NOMO-1 treated with DMSO at 0.1 percent for 48 hours (cell line): ENCODE measurements at regions not wholly inside any gene's neighbourhood (a gene's known extent, or its start where the extent isn't known, plus 50 kb on each side); places are given as distances from the start of the nearest gene placed in this dataset.
A peak's percentile ranks its signal among the peaks of the same experiment; 100 is the strongest.

Experiments
- DNase-seq: peaks from one replicate; lab custom pipeline; 2025; ENCODE audit not compliant: unreplicated experiment; lab: John Stamatoyannopoulos, UW

DNA sequence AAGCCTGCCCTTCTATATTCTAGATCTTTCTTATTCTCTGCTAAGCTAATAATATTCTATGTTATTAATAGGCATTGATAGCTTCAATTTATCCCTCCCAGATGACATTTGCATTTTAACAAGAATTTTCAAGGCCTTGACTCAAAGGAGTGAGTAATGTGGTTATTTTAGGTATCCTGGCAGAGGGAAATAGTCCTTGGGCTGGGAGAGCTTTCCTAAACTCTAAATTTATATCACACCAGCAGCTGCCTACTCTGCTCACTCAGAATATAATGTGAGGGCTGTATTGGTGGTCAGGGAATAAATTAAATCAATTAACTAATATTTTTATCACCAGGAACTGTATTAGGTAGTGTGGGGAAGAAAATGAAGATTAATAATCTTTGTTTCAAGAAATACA is 74.8 kb upstream of the ADAM23 start:
- no peak for DNase-seq

DNA sequence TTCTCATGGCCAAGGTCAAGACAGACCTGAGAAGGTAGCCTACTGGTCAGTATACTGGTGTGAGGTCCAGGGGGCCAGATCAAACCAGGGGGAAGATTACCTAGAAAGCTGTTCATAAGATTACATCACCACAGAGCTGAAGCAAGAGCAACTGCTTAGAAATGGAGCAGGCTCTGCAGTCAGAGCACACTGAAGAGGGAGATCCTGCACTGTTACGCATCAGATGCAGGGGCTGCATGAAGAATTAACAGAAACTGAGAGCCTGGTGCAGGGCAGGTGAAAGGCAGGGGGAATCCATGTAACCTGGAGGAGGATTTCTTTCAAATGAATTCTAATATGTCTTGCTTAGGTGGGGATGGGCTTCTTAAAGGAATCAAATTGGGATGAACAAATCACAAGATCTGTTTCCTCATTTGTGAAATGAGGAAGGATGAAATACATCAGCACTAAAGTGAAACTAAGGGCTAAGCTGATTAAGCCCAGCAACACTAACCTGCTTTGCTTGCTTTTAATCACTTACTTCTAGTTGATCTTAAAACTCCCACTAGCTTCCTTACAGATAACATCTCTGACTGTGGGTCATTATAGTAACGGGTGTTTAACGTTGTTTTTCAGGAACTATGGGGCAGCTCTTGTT is 74.3 kb upstream of the ADAM23 start:
- peak; percentile 73 for DNase-seq

GRCh38 chr2:206375956-206376355 is 67.4 kb upstream of the ADAM23 start:
- no peak for DNase-seq

DNA sequence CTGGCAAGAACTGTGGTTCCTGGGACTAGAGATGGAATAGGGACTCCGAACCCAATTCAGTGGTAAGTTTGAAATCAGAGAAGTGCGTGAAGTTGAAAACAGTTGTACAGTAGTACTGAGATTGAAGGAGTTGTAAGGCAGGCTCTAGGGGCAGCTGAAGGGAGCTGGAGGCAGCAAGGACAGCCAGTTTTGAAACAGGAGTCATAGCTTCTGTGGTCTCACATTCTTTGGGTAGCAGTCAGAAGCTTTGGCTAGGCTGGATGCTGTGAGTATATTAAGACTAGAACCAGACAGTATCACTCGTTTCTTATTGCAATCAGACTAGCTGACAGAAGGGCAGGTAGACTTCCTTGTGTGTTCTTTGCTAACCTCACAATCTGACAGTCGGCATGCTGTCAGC is 64.5 kb upstream of the ADAM23 start:
- DNase-seq: no peak

GRCh38 chr2:206379266-206379665 is 64.1 kb upstream of the ADAM23 start:
- no peak for DNase-seq

DNA sequence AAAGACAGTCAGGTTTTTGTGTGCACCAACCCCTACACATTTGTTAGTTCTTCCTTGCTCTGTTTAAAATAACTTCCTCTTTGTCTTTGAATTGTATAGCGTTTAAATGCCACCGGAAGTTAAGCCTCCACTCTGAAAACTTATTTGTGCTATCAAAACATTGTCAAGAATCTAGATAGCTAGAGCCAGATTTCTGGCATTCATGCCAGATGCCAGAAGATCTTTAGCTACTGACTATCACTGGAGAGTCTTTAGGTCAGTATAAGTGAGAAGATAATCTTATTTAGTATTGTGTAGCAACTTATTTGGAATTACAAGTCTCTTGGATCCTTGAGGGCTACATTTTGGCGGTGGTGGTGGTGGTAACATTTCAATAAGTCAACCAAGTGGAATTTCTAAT is 63.4 kb upstream of the ADAM23 start:
- DNase-seq: no peak

DNA sequence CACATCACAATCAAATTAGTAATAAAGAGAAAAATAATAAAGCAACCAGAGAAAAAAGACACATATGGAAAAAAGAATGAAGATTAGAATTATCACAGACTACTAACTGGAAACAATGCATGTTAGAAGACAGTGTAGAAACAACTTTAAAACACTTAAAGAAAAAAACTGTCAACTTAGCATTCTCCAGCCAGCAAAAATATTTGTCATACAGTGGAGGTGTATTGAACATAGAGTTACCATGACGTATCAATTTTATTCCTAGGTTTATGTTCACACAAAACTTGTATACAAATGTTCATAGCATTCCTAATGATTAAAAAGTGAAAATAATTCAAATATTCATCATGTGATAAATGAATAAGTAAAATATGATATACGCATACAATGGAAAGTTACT is 61.5 kb upstream of the ADAM23 start:
- no peak for DNase-seq

- DNase-seq: no peak
Observed at GRCh38 chr2:206383669-206384068, 59.7 kb upstream of the ADAM23 start.

DNA sequence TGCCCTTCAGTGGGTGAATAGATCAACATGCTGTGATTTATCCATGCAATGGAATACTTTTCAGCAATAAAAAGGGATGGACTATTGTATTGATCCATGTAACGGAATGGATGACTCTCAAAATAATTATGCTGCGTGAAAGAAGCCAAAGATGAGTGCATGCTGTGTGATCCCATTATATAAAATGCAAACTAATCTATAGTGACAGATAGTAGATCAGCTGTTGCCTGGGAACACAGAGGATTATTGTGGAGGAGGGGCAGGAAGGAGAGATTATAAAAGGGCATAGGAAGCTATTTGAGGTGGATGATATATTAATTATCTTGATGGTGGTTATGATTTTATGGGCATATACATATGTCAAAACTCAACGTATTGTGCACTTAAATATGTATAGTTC is 55.5 kb upstream of the ADAM23 start:
- DNase-seq: no peak

GRCh38 chr2:206388698-206389097 is 54.6 kb upstream of the ADAM23 start:
- DNase-seq: no peak

DNA sequence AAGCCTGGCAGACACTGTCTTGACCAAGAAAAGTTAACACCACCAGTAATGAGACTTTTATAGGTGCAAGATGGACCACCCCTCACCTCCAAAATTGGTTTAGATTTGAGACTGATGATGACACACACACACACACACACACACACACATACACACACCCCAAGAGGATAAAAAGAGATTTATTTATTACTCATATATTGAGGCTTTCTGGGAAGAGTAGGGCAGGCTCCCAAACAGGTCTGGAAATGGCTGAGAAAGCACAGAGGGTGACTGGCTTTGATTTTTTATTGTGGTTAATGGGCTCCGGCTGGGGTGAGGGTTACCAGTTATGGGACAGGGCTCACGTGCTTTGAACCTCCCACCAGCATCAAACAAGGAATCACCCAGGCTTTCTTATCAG is 54.2 kb upstream of the ADAM23 start:
- no peak for DNase-seq

- no peak for DNase-seq
Observed at GRCh38 chr2:206390181-206390580, 53.2 kb upstream of the ADAM23 start.

DNA sequence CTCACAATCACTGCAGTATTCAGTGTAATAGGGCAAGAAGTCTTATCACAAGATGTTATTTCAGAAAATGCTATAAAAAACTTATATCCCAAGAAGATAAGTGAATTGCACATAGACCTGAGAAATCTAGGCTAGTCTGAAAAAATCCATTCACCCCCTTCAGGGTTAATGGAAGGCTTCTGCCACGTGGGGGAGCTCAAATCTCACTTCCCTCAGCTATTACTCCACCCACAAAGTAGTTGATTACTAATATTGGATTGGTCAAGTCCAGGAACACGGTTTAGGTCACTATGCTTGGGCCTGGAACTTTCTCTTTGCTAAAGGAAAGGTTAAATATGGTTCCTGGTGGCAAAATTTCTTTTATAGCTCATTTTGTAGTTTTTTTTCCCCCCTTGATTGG is 51.2 kb upstream of the ADAM23 start:
- peak; percentile 62 for DNase-seq
